ENCODE measurements at regions not wholly inside any gene's neighbourhood (a gene's known extent, or its start where the extent isn't known, plus 50 kb on each side); places are given as distances from the start of the nearest gene placed in this dataset.

DNA sequence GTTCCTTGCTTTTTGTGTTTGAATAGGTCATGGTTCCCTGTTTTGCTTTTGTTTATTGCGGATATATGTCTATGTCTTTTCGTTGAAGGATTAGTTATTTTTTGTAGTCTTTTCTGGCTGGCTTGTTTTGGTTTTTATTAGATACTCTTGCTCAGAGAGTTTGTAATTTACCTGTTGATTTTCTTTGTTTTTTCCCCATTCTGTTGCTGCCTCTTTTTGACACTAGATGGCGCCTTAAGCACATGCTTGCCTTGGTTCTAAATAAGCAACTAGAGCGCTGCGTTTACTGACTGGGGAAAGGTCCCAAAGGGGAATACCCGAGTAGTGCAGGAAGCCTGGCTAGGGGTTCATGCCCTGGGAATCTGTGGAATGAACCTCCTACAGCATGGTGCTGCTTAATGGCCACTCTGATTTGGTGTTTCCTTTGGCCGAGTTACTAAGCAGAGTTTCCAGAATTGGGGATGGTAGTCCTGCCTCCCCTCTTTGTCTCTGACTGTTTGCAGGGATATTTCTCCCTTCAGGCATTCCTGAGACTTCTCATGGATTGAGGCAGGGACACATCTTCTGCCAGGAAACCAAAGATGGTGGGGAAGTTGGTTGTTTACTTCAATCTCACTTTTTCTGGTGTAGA lies 143.2 kb downstream of the PTPRU start:
- DNase-seq = no peak

Measured in activated T-cell treated with anti-CD3 and anti-CD28 coated beads, Interleukin-2, amount 50 U/mL, for 1 hour (primary cell).